ENCODE measurements at regions not wholly inside any gene's neighbourhood (a gene's known extent, or its start where the extent isn't known, plus 50 kb on each side); places are given as distances from the start of the nearest gene placed in this dataset.

GRCh38 chr3:72217570-72217969 lies 432.6 kb upstream of the PROK2 start:
- TF ChIP-seq CTCF (IDR thresholded peaks at IDR 0.05; ENCODE audit: low read depth, low read length) (no peak), POLR2A (IDR thresholded peaks at IDR 0.05; ENCODE audit: extremely low read depth, insufficient read length) (no peak), MAX (IDR thresholded peaks at IDR 0.05; ENCODE audit: low read depth, low read length) (no peak), MYC (IDR thresholded peaks at IDR 0.05; ENCODE audit: low read depth, low read length) (no peak)
